HG03064 (cell line): ENCODE measurements at regions not wholly inside any gene's neighbourhood (a gene's known extent, or its start where the extent isn't known, plus 50 kb on each side); places are given as distances from the start of the nearest gene placed in this dataset.
A peak's percentile ranks its signal among the peaks of the same experiment; 100 is the strongest.

ENCODE experiments used
- ATAC-seq: cut with Tn5 transposase; IDR thresholded peaks from one replicate; pipeline ENCODE4 v1.9.1; 2021; ENCODE audit warnings: low read depth; ENCODE audit not compliant: unreplicated experiment

DNA sequence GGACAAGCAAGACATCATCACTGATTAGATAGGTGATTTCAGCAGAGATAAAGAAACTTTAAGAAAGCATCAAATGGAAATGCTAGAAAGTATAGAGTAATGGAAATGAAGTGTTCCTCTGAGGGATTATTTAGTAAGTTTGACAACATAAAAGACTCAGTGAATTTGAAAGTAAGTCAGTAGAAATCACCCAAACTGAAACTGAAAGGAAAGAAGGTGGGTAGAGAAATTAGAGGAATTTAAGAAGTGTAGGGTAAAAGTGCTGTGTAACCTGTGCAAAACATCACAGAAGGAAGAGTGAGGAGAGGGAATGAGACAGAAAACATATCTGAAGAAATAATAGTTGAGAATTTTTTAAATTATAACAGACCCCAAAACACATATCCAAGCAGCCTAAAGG lies 343.1 kb downstream of the CBLN2 start:
- ATAC-seq = no peak

DNA sequence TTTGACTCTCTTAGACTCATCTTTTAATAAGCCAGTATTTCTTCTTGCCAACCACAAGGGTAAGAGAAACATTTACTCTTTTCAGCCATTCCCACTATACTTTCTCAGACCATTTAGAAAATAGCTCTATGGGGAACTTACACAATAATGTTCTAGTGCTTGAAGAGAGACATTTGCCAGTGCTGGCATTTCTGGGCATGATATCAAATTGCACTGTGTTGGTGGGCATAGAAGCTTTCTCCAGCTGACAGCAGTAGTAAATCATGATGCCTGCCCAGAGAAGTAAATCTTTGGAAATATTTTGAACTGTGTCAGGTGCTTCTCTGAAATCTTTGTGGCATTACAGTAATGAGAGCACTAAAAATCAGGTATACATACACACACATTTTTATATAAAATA lies 346.6 kb downstream of the CBLN2 start:
- ATAC-seq = no peak

DNA sequence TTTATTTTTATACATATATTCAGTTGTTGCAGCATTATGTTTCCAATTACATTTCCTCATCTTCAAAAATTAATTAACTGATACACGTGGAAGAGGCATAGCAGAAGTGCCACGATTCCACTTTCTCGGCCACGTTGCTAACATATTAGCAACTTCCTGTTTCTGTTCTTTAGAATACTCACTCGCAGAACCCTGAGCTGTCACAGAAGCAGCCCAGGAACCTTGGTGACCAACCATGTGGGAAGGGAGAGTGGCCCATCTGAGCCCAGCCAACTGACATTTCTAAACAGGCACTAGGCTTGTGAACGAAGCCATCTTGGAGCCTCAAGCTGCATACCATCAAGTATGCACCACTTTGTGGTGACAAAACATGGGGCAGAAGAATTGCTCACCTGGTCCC lies 350.1 kb downstream of the CBLN2 start:
- no peak for ATAC-seq

- no peak for ATAC-seq
Observed at GRCh38 chr18:72187956-72188355, 356.2 kb downstream of the CBLN2 start.

- peak; percentile 60 for ATAC-seq
Observed at GRCh38 chr18:72181241-72181764, 362.8 kb downstream of the CBLN2 start.

DNA sequence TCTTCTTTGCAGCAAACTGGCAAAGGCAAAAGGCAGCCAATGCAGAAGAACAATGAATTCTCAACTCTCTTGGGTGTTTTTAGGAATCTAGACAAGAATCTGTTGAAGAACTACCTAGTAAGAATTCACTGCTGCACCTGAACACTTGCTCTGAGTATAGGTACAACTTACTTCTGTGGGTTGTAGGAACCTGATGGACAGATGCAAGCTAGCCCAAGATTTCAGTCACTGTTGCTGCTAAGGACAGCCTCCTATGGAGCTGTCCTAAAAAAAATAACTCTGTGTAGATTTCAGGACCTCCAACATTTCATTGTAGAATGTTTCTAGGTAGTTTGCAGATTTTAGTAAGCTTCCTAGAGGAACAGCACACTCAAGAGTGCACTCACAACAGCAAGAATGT lies 363.5 kb downstream of the CBLN2 start:
- ATAC-seq = no peak

- ATAC-seq = no peak
Observed at GRCh38 chr18:72174972-72175649, 369.0 kb downstream of the CBLN2 start.

GRCh38 chr18:72171596-72171995 lies 372.5 kb downstream of the CBLN2 start:
- ATAC-seq = no peak

- no peak for ATAC-seq
Observed at GRCh38 chr18:72161691-72162090, 382.5 kb downstream of the CBLN2 start.

- ATAC-seq = no peak
Observed at GRCh38 chr18:72160510-72161445, 383.4 kb downstream of the CBLN2 start.

GRCh38 chr18:72155327-72155726 lies 388.8 kb downstream of the CBLN2 start:
- no peak for ATAC-seq

GRCh38 chr18:72154926-72155325 lies 389.2 kb downstream of the CBLN2 start:
- no peak for ATAC-seq

DNA sequence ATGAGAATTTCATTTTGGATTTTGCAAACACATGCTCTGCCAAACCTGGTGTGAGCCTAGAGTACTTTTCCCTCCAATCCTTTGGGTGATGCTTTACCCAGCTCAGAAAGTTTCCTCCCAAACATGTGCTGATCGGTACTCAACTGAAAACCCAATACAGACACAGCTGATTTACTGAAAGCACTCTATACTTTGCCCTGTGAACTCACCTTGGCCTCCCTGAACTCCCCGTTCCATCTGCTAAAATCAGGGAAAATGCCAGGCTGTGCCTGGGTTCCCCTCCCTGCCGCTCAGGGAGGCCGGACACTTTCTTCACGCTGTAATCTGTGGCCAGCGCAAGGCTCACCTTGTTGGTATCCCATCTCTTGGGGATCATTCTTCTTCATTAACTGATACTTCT lies 391.2 kb downstream of the CBLN2 start:
- no peak for ATAC-seq

DNA sequence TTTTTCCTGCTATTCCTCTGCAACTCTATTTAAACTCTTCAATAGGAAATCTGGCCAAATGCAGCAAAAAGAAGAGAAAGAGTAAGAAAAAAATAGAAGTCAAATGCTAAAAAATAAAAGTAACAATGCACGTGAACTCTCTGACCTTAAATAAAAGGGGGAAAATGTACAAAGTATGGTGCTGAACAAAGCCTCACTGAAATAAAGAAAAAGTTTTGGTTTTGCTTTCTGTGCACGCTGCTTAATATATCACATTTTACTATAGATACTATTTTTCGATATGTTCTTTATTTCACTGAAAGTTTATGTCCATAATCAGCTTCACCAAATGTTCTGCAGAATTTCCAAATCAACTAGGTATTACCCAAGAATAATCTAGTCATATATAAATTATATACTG lies 396.3 kb downstream of the CBLN2 start:
- ATAC-seq = no peak

GRCh38 chr18:72140007-72140406 lies 404.1 kb downstream of the CBLN2 start:
- ATAC-seq = no peak

GRCh38 chr18:72128649-72129048 lies 415.5 kb downstream of the CBLN2 start:
- no peak for ATAC-seq

DNA sequence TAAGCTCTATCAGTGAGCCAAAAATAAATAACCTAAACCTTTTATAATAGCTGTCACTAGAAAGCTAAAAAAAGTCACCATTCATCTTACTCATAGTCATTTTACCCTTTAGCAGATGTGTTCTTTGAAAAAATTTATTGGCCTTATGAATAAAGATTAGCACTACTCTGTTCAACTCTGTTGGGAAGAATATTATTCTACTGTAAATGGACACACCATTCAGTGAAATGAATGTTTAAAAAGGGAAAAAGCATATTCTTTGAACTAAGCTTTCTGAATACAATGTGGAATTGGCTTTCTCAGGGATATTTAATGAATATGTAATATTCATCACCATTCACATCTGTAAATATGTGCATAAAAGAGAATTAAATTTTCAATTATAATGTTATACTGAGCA lies 422.0 kb downstream of the CBLN2 start:
- no peak for ATAC-seq

- no peak for ATAC-seq
Observed at GRCh38 chr18:72119082-72119481, 425.1 kb downstream of the CBLN2 start.

DNA sequence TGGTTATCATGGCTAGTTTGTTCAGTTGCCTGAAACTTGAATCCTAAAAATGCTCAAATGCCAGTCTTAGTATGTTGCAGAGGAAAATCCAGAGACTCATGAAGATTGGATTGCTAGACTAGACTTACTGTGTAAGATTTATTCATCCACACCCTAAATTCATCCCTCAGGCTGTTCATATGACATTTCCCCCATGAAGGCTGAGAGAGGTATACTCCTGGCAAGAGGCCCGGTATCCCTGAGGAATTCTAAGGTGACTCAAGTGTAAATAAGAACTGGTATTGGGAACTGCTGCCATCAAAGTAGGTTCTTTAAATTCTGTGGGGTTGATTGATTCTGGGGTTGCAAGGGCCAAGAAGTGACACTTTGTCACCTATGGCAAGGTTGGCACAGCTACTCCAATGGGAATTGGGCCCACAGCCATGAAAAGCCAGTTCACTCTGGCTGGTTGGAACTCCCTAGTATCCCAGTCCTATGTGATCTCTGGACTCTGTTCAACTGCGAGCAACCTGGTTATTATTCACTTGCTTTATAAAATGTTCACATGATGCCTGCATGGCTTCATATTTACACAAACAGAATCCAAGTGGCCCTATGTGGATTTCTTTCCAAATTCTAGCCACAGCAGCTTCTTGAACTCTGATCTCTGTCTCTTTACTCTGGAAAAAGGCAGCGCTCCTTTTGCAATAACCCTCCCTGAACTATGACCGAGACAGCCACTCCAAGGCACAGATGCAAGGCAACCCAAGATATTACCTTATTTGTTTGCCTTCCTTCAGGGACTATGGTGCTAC lies 429.1 kb downstream of the CBLN2 start:
- no peak for ATAC-seq

DNA sequence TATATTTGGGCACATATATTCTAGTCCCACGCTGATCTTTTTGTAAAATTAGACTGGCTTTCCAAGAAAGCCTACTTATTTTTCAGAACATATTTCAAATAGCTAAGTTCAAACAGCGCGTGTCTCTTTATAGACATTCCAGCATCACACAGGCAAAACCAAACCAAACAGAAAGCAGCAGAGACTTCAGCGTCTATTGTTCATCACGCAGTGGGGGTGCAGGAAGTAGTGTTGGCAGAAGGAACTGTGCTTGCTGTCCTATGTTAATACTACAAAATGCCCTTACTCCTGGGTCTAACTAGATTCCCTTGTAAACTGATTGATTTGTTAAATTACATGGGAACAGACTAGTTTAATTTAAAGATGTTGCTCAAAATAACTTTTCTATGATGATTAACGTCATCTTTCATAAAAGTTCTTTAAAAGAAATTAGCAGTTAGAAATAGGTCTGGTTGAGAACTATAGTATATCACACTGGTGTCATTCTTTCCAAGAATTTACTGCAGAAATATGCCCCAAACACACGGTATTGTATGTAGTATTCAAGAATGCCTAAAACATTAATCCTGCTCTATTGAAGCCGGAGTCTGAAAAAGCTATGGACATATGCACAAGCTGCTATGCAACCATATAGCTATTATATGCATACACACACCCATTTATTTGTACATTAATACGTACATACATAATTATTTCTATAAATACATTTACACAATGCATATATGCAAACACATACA lies 436.3 kb downstream of the CBLN2 start:
- ATAC-seq = no peak
